HepG2 (cell line): ENCODE measurements at regions not wholly inside any gene's neighbourhood (a gene's known extent, or its start where the extent isn't known, plus 50 kb on each side); places are given as distances from the start of the nearest gene placed in this dataset.

Experiments
- ATAC-seq: fragments of 200-7000 bp; cut with Tn5 transposase; 3 replicates; pipeline ENCODE4 v1.9.1; 2020; ENCODE audit warnings: mild to moderate bottlenecking, moderate library complexity
- BruUV-seq: library from RNA; stranded (reverse); fragments of 400-500 nt; replicated peaks from 2 replicates; lab custom pipeline; 2021; lab: Mats Ljungman, UMichigan
- CTCF ChIA-PET: fragments of 300-600 bp; formaldehyde crosslinking; extraction: SDS; loops from one replicate; lab custom pipeline; 2021; ENCODE audit warnings: low total read pairs, inconsistent platforms, low intra/inter-chr PET ratio; lab: Yijun Ruan, JAX
- POLR2A ChIA-PET: fragments of 350-600 bp; sonication (Branson Sonifier 250); formaldehyde crosslinking; loops from one replicate; lab custom pipeline; 2020; ENCODE audit warnings: antibody characterized with exemption, inconsistent platforms; lab: Yijun Ruan, JAX
- DNase-seq: peaks from one replicate; pipeline ENCODE4 v3.0.0-alpha.2; 2015; ENCODE audit warnings: low spot score
- FAIRE-seq: peaks from 3 replicates; lab custom pipeline; 2011; peaks lifted over from hg19 to GRCh38; lab: Jason Lieb, UNC
- H2AFZ ChIP-seq: one replicate; pipeline ENCODE4 v1.6.1; 2011; ENCODE audit warnings: low read length, inconsistent platforms
- H3K27ac ChIP-seq: fragments of 300-600 bp; 3 replicates; pipeline ENCODE4 v1.8.0; 2011; ENCODE audit warnings: mixed run types, mild to moderate bottlenecking, mixed read lengths, low read length, inconsistent platforms; ENCODE audit not compliant: insufficient read depth; ENCODE audit errors: extremely low read length
- H3K27me3 ChIP-seq, 2 experiments: fragments of 200-600 bp in 1 of 2; 2 replicates in 1 of 2; 3 replicates in 1 of 2; pipeline versions ENCODE4 v1.6.0 to v1.8.0; 2011; ENCODE audit warnings: low read length in 2 of 2, mild to moderate bottlenecking in 2 of 2, moderate library complexity in 2 of 2, inconsistent platforms in 1 of 2; ENCODE audit not compliant: insufficient read depth in 2 of 2, control insufficient read depth in 1 of 2
- H3K36me3 ChIP-seq, 2 experiments: fragments of 200-600 bp in 1 of 2; replicated peaks in 1 of 2; 2 replicates in 1 of 2; 3 replicates in 1 of 2; pipeline versions ENCODE4 v1.5.1 to v1.8.0; 2011; ENCODE audit warnings: low read length in 2 of 2, inconsistent platforms in 1 of 2; ENCODE audit not compliant: insufficient read depth in 2 of 2, control insufficient read depth in 1 of 2
- H3K4me1 ChIP-seq: 2 replicates; pipeline ENCODE4 v1.5.1; 2012; ENCODE audit warnings: low read length, inconsistent platforms; ENCODE audit not compliant: insufficient read depth
- H3K4me2 ChIP-seq: 2 replicates; pipeline ENCODE4 v1.6.0; 2011; ENCODE audit warnings: low read depth, low read length, inconsistent platforms
- H3K4me3 ChIP-seq, 3 experiments: fragments of 200-600 bp in 1 of 3; sonication (generic), shearing (Covaris generic) in 1 of 3; replicated peaks in 1 of 3; 2 replicates each; pipeline ENCODE4 v1.5.1; 2011 to 2016; ENCODE audit warnings: low read length in 3 of 3, inconsistent platforms in 2 of 3, low read depth in 2 of 3, mild to moderate bottlenecking in 2 of 3, control low read depth in 1 of 3, mixed read lengths in 1 of 3; ENCODE audit not compliant: insufficient read depth in 1 of 3
- H3K79me2 ChIP-seq: one replicate; pipeline ENCODE4 v1.6.1; 2011; ENCODE audit warnings: low read length, inconsistent platforms; ENCODE audit not compliant: insufficient read depth
- H3K9ac ChIP-seq: 2 replicates; pipeline ENCODE4 v1.6.0; 2011; ENCODE audit warnings: mild to moderate bottlenecking, low read depth, low read length, inconsistent platforms; ENCODE audit not compliant: insufficient read depth
- H3K9me3 ChIP-seq: 2 replicates; pipeline ENCODE4 v1.5.1; 2012; ENCODE audit warnings: mild to moderate bottlenecking, low read length
- H4K20me1 ChIP-seq: 2 replicates; pipeline ENCODE4 v1.6.0; 2011; ENCODE audit warnings: inconsistent platforms, mild to moderate bottlenecking, low read length, moderate library complexity; ENCODE audit not compliant: insufficient read depth
- BRD4 ChIP-seq: sonication (generic); formaldehyde crosslinking; IDR thresholded peaks from 2 replicates; pipeline ENCODE4 v1.4.0; 2020; ENCODE audit warnings: missing genetic modification reagents
- CCDC6 ChIP-seq: sonication (generic); formaldehyde crosslinking; IDR thresholded peaks from 2 replicates; pipeline ENCODE4 v1.8.1; 2022; ENCODE audit warnings: mild to moderate bottlenecking, missing genetic modification reagents, moderate library complexity
- IRF2 ChIP-seq: IDR thresholded peaks from 2 replicates; pipeline ENCODE4 v1.6.1; 2018; ENCODE audit warnings: missing genetic modification reagents, missing compliant biosample characterization
- PCBP2 ChIP-seq: fragments of 200-400 bp; formaldehyde crosslinking; optimal IDR thresholded peaks from 2 replicates; pipeline ENCODE3; 2018; ENCODE audit warnings: low read length, low read depth; ENCODE audit not compliant: poor library complexity, severe bottlenecking
- RFXAP ChIP-seq: sonication (generic); formaldehyde crosslinking; IDR thresholded peaks from 2 replicates; pipeline ENCODE4 v1.4.0; 2020; ENCODE audit warnings: missing genetic modification reagents, borderline replicate concordance
- RNF219 ChIP-seq: sonication (generic); formaldehyde crosslinking; IDR thresholded peaks from 2 replicates; pipeline ENCODE4 v1.5.0; 2020; ENCODE audit warnings: mild to moderate bottlenecking, missing genetic modification reagents
- SRF ChIP-seq: IDR thresholded peaks from 2 replicates; pipeline ENCODE4 v1.6.1; 2011; ENCODE audit warnings: mild to moderate bottlenecking, low read depth, low read length, moderate library complexity
- TSC22D2 ChIP-seq: sonication (generic); formaldehyde crosslinking; IDR thresholded peaks from 2 replicates; pipeline ENCODE4 v1.5.1; 2020; ENCODE audit warnings: missing genetic modification reagents, mild to moderate bottlenecking, borderline replicate concordance
- ZNF20 ChIP-seq: sonication (generic); formaldehyde crosslinking; IDR thresholded peaks from 2 replicates; pipeline ENCODE4 v1.4.0; 2020; ENCODE audit warnings: mild to moderate bottlenecking, moderate library complexity, missing genetic modification reagents
- ZNF234 ChIP-seq: sonication (generic); formaldehyde crosslinking; conservative IDR thresholded peaks from 2 replicates; pipeline ENCODE4 v1.5.1; 2020; ENCODE audit warnings: mild to moderate bottlenecking, missing genetic modification reagents
- ZNF552 ChIP-seq: sonication (generic); formaldehyde crosslinking; IDR thresholded peaks from 2 replicates; pipeline ENCODE4 v1.9.0; 2022; ENCODE audit warnings: missing genetic modification reagents, mild to moderate bottlenecking, borderline replicate concordance
- ZNF703 ChIP-seq: sonication (generic); formaldehyde crosslinking; IDR thresholded peaks from 2 replicates; pipeline ENCODE4 v1.5.1; 2020; ENCODE audit warnings: missing genetic modification reagents, mild to moderate bottlenecking, moderate library complexity, borderline replicate concordance
- WGBS: methylation state at CpG from one replicate; pipeline ENCODE4 v1.1.6; 2017; ENCODE audit warnings: low lambda C conversion rate; 5-methylcytosine and 5-hydroxymethylcytosine counted together
- in situ Hi-C: cut with HindIII; loops from 2 replicates; pipeline ENCODE4 v1.10.0; 2017; ENCODE audit warnings: low pct_unique_long_range_greater_than_20kb; ENCODE audit not compliant: extremely low pct_ligation_motif_present
- intact Hi-C: fragments of 100-400 bp; cut with micrococcal nuclease; formaldehyde crosslinking; loops from one replicate; pipeline ENCODE4 v1.10.0; 2022; ENCODE audit not compliant: unreplicated experiment

DNA sequence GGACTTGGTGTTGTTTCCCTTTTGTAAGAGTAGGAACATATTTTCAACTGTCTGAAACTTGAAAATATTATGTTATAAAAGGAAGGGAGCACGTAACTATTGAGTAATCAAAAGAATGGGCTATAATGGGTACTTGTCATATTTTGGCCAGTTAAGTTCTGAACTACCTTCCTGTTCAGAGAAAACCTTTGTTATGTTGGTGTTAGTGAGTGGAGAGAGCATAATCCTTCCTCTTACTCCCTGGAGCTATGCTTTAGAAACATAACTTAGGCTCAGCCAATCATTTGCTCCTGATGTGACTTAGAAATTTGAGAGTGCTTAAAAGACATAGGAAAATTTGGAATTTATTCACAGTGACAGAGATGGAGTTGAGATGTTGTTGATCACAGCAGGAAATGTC is 482.5 kb upstream of the SPRY2 start:
- Histone ChIP-seq H3K27ac (no peak overlapping the region), H3K27me3 (no peaks in the 10 kb centered on the region), H4K20me1 (no peaks in the 10 kb centered on the region), H3K4me1 (no peaks in the 10 kb centered on the region), H3K4me3 (no peak overlapping the region), H3K9ac (no peak overlapping the region), H3K36me3 (no peaks in the 10 kb centered on the region), H3K4me2 (no peak overlapping the region), H2AFZ (no peak overlapping the region), H3K9me3 (peaks cover 70% of the 10 kb centered on the region), H3K79me2 (no peaks in the 10 kb centered on the region)
- in situ Hi-C loops: no loop called here
- WGBS: 7% methylated on average over 1 of the region's 1 CpG
- FAIRE-seq: no peak
- intact Hi-C loops: no loop called here
- ATAC-seq: no peak
- CTCF ChIA-PET: no interaction called here
- POLR2A ChIA-PET: no interaction called here
- no TSS peak for BruUV-seq
- TF ChIP-seq SRF (no peak), BRD4 (CRISPR knock-in tag) (no peak), RFXAP (CRISPR knock-in tag) (no peak), IRF2 (CRISPR knock-in tag) (no peak), RNF219 (CRISPR knock-in tag) (no peak), CCDC6 (no peak), ZNF20 (no peak), PCBP2 (no peak), TSC22D2 (CRISPR knock-in tag) (no peak), ZNF703 (CRISPR knock-in tag) (no peak), ZNF552 (CRISPR knock-in tag) (no peak), ZNF234 (CRISPR knock-in tag) (no peak)
- no peak for DNase-seq
